Breast epithelium (tissue), 3 donors: ENCODE measurements at regions not wholly inside any gene's neighbourhood (a gene's known extent, or its start where the extent isn't known, plus 50 kb on each side); places are given as distances from the start of the nearest gene placed in this dataset.

Experiments
- CTCF ChIP-seq, 3 donors: fragments of 450-650 bp; IDR thresholded peaks; one replicate each; pipeline ENCODE4 v1.5.1; 2016 to 2017; ENCODE audit warnings: antibody characterized with exemption in 3 of 3, mild to moderate bottlenecking in 3 of 3, moderate library complexity in 3 of 3
- POLR2A ChIP-seq: fragments of 450-650 bp; IDR thresholded peaks from one replicate; pipeline ENCODE4 v1.6.1; 2016; ENCODE audit warnings: antibody characterized with exemption, mild to moderate bottlenecking, moderate library complexity
- POLR2AphosphoS5 ChIP-seq, 3 donors: sonication (generic); formaldehyde crosslinking; IDR thresholded peaks; one replicate each; pipeline ENCODE4 v1.6.1; 2017; ENCODE audit warnings: antibody characterized with exemption in 3 of 3

- TF ChIP-seq POLR2AphosphoS5 (IDR thresholded peaks at IDR 0.05) (no peak), POLR2A (no peak), CTCF (IDR thresholded peaks at IDR 0.05) (no peak)
Measured at GRCh38 chr14:38074754-38075153, 132.9 kb upstream of the SSTR1 start.
